H1 (cell line): ENCODE measurements at regions not wholly inside any gene's neighbourhood (a gene's known extent, or its start where the extent isn't known, plus 50 kb on each side); places are given as distances from the start of the nearest gene placed in this dataset.

Experiments
- TF ChIP-seq, protein P1 (sequence below): IDR thresholded peaks from 2 replicates; pipeline ENCODE4 v1.6.1; 2012; ENCODE audit warnings: inconsistent platforms

DNA sequence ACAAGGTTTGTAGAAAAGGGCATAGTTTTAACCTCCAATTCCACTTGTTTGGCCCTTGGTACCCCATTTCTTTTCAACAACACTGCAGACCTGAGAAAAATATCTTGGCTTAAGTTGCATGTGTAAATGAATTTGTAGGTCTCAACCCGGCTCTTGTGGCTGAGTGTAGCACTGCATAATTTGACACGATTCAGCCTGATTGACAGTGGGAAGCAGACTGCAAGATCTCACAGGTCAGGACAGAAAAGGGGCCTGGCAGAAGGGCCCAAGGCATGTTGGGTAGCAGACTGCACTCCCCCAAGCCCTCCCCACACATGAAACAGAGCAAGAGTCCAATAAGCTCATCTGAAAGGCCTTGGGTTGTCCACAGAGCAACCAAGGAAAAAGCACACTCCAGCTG, 169.7 kb upstream of the SMARCA2 start (continued):
- TF ChIP-seq, protein P1, sequence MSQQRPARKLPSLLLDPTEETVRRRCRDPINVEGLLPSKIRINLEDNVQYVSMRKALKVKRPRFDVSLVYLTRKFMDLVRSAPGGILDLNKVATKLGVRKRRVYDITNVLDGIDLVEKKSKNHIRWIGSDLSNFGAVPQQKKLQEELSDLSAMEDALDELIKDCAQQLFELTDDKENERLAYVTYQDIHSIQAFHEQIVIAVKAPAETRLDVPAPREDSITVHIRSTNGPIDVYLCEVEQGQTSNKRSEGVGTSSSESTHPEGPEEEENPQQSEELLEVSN, result no peak
